ENCODE measurements at regions not wholly inside any gene's neighbourhood (a gene's known extent, or its start where the extent isn't known, plus 50 kb on each side); places are given as distances from the start of the nearest gene placed in this dataset.

DNA sequence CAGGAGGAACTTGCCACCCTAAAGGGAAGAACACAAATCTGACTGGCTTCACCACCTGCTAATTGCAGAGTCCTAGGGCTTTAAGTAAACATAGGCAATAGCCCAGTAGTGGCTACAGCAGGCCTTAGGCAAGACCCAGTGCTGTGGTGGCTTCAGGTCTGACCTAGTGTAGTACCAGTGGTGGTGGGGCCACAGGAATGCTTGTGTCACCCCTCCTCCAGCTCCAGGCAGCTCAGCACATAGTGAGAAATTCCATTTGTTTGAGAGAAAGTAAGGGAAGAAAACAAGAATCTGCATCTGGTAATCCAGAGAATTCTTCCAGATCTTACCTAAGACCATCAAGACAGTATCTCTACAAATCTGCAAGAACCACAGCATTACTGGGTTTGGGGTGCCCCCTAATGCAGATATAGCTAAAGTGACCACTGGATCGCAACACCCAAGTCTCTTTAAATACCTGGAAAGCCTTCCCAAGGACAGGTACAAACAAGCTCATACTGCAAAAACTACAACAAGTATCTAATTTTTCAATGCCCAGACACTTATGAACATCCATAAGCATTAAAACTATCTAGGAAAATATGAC lies 102.6 kb upstream of the TRPM3 start:
- Histone ChIP-seq H3K27me3 (replicated peaks; ENCODE audit: insufficient read depth) (no peaks in the 10 kb centered on the region), H3K36me3 (no peaks in the 10 kb centered on the region), H3K4me3 (no peak overlapping the region), H3K27ac (no peak overlapping the region), H3K4me1 (replicated peaks) (no peaks in the 10 kb centered on the region), H3K9me3 (no peaks in the 10 kb centered on the region)
- DNase-seq (ENCODE audit: low spot score), result no peak
- TF ChIP-seq POLR2A (IDR thresholded peaks at IDR 0.05) (no peak), POLR2AphosphoS5 (IDR thresholded peaks at IDR 0.05) (no peak)
- TF ChIP-seq, protein P1, sequence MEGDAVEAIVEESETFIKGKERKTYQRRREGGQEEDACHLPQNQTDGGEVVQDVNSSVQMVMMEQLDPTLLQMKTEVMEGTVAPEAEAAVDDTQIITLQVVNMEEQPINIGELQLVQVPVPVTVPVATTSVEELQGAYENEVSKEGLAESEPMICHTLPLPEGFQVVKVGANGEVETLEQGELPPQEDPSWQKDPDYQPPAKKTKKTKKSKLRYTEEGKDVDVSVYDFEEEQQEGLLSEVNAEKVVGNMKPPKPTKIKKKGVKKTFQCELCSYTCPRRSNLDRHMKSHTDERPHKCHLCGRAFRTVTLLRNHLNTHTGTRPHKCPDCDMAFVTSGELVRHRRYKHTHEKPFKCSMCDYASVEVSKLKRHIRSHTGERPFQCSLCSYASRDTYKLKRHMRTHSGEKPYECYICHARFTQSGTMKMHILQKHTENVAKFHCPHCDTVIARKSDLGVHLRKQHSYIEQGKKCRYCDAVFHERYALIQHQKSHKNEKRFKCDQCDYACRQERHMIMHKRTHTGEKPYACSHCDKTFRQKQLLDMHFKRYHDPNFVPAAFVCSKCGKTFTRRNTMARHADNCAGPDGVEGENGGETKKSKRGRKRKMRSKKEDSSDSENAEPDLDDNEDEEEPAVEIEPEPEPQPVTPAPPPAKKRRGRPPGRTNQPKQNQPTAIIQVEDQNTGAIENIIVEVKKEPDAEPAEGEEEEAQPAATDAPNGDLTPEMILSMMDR (IDR thresholded peaks at IDR 0.05), result no peak
- intact Hi-C loops (cut with DNase I), result no loop called here
- 92% methylated on average over 1 of the region's 1 CpG for WGBS

DNA sequence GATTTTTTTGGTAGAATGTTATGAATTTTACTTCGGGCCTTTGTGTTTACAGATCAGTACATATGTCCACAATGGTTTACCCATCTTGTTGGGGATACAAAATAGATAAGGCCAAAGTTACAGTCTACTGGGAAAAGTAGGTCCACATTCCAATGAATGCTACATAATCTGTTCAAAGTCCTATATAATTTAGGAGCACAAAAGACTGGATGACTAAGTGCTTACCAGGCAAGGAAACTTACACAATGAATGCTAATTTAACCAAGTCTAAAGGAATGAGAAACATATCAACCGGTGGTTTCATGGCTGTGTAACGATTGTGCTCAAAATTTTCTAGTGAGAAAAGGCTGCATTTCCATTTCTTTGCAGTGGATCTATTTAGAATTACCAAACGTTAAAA lies 97.4 kb upstream of the TRPM3 start:
- WGBS, result 68% methylated on average over 4 of the region's 4 CpGs
- intact Hi-C loops (cut with DNase I), result no loop called here

DNA sequence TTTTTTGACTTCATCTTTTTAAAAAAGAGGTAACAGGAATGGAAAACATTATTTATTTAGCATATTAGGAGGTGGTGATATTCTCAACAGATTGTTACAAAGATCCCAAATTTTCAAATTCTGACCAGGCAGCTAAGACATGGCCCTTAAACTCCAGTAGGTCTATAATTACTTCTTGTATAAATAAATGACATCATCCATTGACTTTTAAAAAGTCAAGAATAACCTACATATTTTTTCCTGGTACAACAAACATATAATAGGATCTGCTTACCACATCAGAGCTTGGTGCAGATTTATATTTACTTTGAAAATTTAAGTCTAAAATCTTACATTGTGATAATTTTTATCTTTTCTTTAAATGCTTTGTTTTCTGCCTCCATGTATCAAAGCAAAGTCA lies 92.2 kb upstream of the TRPM3 start:
- Histone ChIP-seq H3K4me1 (replicated peaks) (no peaks in the 10 kb centered on the region), H3K27me3 (replicated peaks; ENCODE audit: insufficient read depth) (no peaks in the 10 kb centered on the region), H3K9me3 (no peaks in the 10 kb centered on the region), H3K27ac (no peak overlapping the region), H3K36me3 (no peaks in the 10 kb centered on the region), H3K4me3 (no peak overlapping the region)
- DNase-seq (ENCODE audit: low spot score), result no peak
- no peak for TF ChIP-seq POLR2A (IDR thresholded peaks at IDR 0.05)
- no peak for TF ChIP-seq POLR2AphosphoS5 (IDR thresholded peaks at IDR 0.05)
- intact Hi-C loops (cut with DNase I), result no loop called here

More for the DNA sequence above, 97.4 kb upstream of the TRPM3 start:
- Histone ChIP-seq H3K9me3 (no peaks in the 10 kb centered on the region), H3K4me3 (no peak overlapping the region), H3K27me3 (replicated peaks; ENCODE audit: insufficient read depth) (no peaks in the 10 kb centered on the region), H3K27ac (no peak overlapping the region), H3K4me1 (replicated peaks) (no peaks in the 10 kb centered on the region), H3K36me3 (no peaks in the 10 kb centered on the region)
- no peak for TF ChIP-seq POLR2A (IDR thresholded peaks at IDR 0.05)
- TF ChIP-seq POLR2AphosphoS5 (IDR thresholded peaks at IDR 0.05), result no peak
- TF ChIP-seq, protein P1 (IDR thresholded peaks at IDR 0.05), result no peak
- no peak for DNase-seq (ENCODE audit: low spot score)

DNA sequence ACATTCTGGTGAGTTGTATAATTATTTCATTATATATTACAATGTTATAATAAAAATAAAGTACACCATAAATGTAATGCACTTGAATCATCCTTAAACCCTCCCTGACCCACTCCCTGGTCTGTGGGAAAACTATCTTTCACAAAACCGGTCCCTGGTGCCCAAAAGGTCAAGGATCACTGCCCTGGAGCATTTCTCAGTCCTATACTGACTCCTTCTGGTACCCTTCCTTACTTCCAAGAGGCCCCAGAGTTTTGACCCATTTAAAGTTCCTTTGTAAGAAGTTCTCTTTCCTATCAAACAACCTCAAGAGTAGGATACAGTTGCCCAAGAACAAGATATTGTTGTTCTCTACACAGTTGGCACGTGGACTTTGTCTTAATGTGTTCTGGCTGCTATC lies 88.9 kb upstream of the TRPM3 start:
- TF ChIP-seq POLR2A (IDR thresholded peaks at IDR 0.05) (no peak), POLR2AphosphoS5 (IDR thresholded peaks at IDR 0.05) (no peak)
- TF ChIP-seq, protein P1 (IDR thresholded peaks at IDR 0.05), result no peak
- H3K27ac ChIP-seq, result no peak overlapping the region
- intact Hi-C loops (cut with DNase I), result no loop called here
- WGBS, result 87% methylated on average over 2 of the region's 2 CpGs
- H3K4me3 ChIP-seq, result no peak overlapping the region
- H3K4me1 ChIP-seq (replicated peaks), result no peaks in the 10 kb centered on the region
- no peaks in the 10 kb centered on the region for H3K27me3 ChIP-seq (replicated peaks; ENCODE audit: insufficient read depth)
- H3K9me3 ChIP-seq, result no peaks in the 10 kb centered on the region
- no peak for DNase-seq (ENCODE audit: low spot score)
- no peaks in the 10 kb centered on the region for H3K36me3 ChIP-seq

DNA sequence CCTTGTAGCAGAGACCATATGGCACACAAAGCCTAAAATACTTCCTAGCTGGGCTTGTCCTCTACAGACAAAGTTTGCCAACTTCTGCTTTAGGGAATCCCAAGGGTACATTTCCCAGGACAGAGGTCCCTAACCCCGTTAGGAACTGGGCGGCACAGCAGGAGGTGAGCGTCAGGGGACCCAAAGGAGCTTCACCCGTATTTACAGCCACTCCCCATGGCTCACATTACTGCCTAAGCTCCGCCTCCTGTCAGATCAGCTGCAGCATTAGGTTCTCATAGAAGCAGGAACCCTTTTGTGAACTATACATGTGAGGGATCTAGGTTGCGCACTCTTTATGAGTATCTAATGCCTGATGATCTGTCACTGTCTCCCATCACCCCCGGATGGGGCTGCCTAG lies 88.5 kb upstream of the TRPM3 start:
- Histone ChIP-seq H3K9me3 (no peaks in the 10 kb centered on the region), H3K27me3 (replicated peaks; ENCODE audit: insufficient read depth) (no peaks in the 10 kb centered on the region), H3K4me1 (replicated peaks) (no peaks in the 10 kb centered on the region), H3K27ac (no peak overlapping the region), H3K4me3 (no peak overlapping the region), H3K36me3 (no peaks in the 10 kb centered on the region)
- 82% methylated on average over 7 of the region's 7 CpGs for WGBS
- TF ChIP-seq, protein P1 (IDR thresholded peaks at IDR 0.05), result no peak
- TF ChIP-seq POLR2A (IDR thresholded peaks at IDR 0.05), result no peak
- TF ChIP-seq POLR2AphosphoS5 (IDR thresholded peaks at IDR 0.05), result no peak
- DNase-seq (ENCODE audit: low spot score), result no peak
- intact Hi-C loops (cut with DNase I), result no loop called here
